HG03108 (cell line): ENCODE measurements at regions not wholly inside any gene's neighbourhood (a gene's known extent, or its start where the extent isn't known, plus 50 kb on each side); places are given as distances from the start of the nearest gene placed in this dataset.
"Not testable (repeated sequence)": the region's sequence is repeated elsewhere in the genome, so short reads cannot be mapped to it uniquely, and the experiment has no call there.

Source experiments
- ATAC-seq: cut with Tn5 transposase; IDR thresholded peaks from one replicate; pipeline ENCODE4 v1.9.1; 2021; ENCODE audit warnings: moderate library complexity; ENCODE audit not compliant: unreplicated experiment

DNA sequence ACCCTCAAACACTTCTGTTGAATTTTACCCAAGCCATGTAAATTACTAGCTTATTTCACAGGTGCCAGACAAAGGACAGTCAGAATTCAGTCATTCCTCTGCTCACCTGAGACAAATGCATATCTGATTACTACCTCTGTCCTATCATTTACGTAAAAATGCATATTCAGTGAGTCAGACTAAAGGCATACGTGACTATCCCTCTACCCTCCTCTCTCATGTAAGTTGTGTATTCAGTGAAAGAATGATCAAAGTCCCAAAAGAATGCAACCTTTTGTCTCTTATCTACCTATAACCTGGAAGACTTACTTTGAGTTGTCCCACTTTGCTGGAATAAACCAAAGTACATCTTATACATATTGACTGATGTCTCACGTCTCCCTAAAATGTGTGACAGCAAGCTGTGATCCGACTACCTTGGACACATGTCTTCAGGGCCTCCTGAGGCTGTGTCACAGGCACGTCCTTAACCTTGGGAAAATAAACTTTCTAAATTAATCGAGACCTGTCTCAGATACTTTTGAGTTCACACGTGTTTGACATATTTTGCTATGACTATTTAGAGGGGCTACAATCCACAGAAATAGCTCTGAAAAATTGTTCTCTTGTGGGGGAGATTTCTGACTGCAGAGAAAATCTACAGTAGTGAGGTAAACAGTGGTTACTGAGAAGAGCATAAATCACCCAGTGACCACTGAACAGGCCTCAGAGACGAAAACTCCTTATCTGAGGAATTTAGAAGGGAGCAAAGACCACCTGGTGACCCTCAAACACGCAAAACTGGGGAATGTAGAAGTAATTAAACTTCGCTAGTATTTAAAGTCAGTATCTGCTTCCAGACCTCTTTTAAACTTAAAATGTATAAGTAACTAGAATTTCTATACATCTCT lies 1575.8 kb downstream of the STIM2 start:
- ATAC-seq, result no peak

DNA sequence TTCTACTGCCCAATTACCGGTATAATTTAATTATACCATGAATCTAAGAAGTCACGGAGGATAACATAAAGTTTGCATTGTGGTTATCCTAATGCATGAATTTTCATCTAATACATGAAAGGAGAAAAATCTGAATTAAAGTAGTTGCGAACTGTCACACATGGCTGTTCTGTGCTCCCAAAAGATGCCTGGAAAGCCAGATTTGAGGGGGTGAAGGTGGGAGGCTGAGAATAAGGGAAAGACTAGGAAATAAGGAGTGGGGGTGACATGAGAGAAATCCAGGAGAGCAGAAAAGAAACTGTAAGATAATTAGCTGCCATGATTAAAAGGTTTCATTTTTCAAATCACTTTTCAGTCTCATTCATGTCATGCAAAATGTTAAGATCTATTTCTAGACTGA lies 1582.7 kb downstream of the STIM2 start:
- no peak for ATAC-seq

DNA sequence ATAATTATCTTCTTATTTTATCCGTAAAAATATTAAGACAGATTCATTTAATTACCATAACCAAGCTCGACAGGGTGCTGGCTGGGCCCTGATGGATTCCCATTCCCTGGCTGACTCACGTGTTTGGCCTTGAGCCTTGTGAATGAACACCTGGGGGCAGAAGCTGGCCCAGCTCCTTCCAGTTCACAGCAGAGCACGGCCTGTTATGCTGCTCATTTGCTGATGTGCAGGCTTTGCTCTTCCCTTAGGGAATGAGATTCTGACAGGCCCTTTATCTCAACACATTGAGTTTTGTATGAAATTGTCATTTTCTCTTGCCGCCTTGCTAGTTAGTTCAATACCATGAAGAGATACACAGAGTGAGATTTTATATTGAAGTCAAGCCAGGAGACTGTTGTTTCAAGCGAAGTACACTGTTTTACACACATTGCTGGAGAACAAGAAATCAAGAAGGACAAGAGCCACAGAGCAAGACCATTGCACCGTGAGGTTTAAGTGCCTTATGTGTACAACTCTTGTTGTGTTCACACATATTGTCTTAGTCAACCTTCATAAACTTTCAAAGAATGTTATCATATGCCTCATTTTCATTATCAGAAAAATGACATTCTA lies 1583.3 kb downstream of the STIM2 start:
- ATAC-seq, result no peak

DNA sequence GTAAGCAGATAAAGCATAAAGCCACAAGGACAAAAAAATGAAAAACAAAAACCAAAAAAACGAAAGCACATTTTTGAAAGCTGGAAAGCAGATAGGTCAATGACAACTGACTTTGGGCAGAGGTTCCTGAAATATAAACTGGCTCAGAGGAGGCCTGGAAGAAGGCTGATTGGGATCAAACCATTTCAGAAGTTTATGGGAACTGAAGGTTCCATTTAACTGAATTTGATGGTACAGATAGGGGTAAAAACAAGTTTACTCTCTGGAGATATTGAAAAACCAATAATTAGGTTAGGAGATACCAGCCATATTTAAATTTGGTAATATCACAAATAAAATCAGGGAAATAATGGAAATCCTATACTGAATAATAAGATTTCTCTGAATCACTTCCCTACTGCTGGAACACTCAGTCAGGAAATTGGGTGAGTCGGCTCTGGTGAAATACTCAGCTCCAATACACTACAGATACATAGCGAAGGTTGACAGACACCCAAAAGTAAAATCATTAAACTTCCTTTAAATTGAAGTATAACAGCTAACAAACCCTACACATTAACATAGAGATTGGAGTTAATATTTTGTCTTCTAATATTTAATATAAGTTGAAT lies 1584.3 kb downstream of the STIM2 start:
- no peak for ATAC-seq

DNA sequence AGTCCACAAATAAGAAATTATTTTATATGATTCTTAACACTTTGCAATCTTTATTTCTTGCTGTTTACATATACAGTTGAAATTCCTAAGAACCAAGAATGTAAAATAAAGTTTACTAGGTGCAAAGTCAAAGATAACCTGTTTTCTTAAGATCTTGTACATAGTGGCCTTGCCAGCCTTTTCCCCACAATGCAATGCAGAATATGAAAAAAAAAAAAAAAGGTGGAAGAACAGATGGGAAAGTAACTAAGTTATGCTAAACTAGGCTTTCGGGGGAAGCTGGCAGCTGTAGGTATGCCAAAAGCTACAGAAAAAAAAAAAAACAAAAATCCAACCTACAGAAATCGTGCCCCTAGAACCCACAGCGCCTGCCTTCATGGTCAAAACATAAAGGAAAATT lies 1588.4 kb downstream of the STIM2 start:
- ATAC-seq, result no peak

DNA sequence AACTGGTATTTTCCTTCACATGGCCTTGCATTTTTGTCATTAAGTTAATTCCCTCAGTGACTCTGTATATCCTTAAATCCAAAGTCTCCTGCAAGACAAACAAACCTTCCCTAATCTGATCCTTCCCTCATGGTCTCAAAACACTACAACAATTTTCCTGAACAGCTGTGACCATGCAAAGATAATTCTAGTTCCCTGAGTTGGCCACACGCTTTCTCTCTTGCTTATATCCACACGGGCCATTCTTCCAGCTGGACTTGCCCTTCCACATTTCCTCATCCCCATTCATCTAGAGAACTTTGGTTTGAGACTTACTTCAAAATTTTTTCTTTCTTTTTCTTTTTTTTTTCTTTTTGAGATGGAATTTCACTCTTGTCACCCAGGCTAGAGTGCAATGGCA lies 1590.7 kb downstream of the STIM2 start:
- no peak for ATAC-seq

DNA sequence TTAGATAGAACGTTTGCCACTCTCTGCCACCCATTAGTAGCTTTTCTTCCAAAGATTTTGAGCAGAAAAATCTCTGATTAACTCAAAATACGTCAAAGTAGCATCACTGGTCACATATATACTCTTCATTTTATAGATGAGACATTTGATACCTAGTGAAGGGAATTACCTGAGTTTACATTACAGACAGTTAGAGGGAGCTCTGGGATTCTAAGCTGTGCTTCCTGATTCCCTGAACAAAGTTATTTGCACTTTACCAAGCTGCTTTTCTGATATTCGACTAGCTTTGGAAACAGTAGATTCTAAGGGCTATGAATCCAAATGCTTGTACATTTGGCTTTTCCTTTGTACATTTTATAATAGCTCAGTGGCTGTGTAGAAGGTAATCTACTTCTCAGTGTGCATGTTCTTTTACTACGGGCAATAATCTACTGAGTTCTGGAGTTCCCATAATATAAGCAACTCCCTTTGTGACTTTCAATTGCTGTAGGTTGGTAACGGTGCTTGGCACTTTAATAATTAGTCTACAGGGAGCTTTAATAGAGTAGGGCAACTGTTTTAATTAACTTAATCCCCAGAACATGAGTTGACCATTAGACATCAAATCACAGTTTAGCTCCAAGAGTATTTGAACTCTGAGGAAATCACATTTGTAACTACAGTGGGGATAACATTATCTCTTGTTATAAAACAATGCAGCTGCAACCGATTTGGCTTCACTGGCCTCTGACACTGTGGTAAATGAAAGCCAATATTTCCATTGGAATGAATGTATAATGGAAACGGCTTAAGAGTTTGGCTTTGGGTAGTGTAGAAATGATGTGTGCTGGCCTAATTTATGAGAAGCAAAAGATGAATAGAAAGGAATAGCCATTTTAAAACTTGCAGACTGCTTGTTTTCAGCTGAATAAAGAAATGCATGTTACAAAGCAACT lies 1602.4 kb downstream of the STIM2 start:
- no peak for ATAC-seq

DNA sequence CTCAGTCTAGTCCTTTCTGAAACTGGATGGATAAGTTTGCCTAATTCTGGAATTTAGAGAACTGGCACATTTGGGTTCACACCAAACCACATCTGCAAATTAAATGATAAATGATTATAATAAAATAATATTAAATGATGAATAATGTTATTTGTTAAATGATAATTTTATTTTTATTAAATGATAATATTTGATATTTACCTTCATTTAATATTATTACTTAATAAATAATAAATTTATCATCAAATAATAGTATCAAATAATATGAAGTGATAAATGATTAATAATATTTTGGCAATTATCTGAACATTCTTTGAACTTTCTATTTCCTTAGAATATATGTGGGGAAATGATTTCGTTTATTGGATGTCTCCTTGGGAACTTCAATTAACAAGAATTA lies 1604.2 kb downstream of the STIM2 start:
- ATAC-seq, result no peak

DNA sequence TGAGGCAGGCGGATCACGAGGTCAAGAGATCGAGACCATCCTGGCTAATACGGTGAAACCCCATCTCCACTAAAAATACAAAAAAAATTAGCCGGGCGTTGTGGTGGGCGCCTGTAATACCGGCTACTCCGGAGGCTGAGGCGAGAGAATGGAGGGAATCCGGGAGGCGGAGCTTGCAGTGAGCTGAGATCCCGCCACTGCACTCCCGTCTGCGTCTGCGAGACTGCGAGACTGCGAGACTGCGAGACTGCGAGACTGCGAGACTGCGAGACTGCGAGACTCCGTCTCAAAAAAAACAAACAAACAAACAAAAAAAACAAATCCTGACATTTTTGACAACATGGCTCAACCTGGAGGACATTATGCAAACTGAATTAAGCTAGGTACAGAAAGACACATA lies 1606.2 kb downstream of the STIM2 start:
- not testable (repeated sequence) for ATAC-seq

DNA sequence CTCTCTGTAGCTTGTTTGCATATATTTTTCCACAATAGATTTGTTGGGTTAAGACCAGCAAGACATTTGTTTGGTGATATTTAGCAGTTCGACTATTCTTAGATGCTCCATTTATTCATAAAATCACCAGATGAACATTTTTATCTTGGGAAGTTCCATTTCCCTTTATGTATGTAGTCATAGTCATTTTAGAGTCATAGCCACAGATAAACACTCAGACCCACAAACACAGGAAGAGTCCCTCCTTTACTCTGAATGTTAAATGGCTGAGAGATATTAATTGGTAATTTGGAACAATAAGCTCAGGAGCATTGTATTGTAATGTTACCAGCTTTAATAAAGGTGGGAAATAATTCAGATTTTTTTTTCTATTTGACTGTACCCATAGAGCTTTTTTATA lies 1608.7 kb downstream of the STIM2 start:
- no peak for ATAC-seq

DNA sequence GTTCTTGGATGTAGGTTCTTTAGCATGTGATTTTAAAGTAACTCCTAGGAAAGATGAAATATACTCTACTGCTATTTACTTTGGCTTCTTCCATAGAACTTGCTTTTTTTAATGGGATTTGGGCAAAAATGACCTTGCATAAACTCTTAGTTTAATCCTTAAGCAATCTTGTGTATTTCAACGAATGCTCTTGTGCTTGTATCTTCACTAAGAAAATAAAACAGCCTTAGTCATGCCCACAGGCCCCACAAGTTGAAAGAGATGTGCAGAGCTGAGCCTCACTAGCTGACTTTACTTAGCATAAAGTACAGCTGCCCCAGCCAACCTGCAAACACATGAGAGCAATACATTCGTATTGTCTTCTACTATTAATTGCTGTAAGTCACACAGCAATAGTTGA lies 1609.2 kb downstream of the STIM2 start:
- ATAC-seq, result no peak

DNA sequence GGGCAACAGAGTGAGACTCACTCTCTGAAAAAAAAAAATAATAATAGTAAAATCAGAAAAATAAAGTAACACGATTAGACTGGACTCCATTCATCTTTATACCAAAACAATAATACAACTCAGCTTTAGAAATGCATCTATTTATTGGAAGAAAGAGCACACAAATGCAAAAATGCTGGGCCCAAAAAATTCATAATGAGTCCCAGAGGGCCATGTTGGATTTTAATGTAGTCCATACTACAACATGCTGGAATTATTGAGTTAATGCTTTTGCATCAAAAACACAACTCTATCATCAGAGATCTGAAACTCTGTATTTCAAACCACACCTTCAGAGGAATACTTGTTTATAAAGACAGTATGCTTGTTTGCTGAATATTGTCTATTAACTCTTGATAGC lies 1614.7 kb downstream of the STIM2 start:
- ATAC-seq, result no peak

DNA sequence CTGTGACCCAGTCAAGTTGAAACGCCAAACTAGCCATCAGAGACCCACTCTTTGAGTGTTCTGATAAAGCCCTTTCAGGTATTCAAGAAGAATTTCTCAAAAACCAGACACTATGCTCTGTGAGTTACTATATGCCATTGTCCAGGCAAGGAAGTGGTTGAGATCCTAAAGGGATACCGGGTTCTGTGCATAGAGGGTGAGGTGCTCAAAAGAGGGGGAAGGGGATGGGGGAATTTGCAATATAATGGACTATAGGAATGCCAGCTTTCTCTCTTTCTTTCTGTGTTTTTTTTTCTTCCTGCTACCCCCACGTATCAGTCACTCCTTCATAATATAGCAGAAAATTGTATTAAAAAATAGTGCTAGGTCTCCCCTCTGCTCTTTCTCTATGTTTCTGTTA lies 1619.0 kb downstream of the STIM2 start:
- no peak for ATAC-seq

DNA sequence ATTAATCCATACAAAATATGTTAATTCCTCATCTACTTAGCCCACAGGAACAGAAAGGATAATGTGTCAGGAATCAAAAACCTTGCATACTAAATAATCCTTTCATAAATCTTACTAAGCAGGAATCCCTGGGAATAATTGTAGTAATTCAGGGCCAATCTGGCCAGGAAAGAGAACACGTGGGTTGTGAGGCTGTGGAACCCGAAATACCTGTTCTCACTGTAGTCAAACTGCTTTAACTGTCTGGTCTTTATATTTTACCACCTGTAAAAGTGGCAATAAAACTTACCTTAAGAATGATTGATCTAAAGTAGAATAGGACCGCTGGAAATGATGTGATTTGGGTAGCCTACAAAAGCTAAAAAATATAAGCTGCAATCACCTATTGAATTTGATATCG lies 1620.9 kb downstream of the STIM2 start:
- ATAC-seq, result no peak

DNA sequence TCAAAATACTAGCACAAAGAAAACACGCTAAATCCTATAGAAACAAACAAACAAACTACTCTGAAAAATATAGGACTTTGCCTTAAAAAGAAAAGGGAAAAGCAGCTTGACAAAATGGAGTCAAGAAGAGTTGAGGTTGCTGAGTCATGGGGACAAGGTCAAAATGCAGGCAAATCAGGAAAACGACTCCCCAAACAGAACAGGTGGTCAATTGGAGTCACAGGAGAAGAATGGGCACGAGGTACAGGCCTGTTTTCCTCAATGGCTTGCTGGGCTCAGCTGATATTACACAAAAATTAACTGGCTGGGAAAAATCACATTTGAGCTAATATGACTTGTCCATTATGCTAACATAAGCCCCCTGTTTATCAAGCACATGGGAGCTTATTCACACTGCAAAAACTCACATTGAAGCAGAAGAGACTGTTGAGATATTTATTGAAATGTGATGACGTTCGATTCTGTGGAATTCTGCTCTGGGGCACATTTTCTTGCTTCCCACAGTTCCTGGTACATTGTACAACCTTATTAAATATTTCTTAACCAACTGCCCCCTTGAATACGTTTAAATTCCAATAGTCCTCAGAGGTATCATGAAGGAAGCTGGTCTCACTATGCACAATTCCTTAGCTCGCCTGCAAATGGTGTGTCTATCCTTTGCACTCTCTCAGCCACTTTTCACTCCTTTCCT lies 1622.1 kb downstream of the STIM2 start:
- no peak for ATAC-seq

DNA sequence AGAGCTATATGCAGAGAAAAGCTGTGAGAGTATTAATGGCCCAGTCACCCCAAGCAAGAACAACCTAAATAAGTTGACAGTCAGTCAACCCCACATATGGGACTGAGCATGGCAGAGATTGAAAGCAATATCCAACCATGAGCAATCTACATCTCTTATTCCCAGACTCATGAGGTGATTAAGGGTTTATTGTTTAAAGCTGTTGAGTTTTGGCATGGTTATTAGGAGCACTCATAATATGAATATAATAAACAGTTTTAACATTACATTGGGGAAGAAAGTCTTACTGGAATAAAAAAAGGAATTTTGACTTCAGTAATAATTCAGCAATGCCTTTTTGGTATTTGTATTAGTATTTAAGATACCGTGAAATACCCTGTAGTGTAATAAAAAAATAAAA lies 1627.4 kb downstream of the STIM2 start:
- ATAC-seq, result no peak

DNA sequence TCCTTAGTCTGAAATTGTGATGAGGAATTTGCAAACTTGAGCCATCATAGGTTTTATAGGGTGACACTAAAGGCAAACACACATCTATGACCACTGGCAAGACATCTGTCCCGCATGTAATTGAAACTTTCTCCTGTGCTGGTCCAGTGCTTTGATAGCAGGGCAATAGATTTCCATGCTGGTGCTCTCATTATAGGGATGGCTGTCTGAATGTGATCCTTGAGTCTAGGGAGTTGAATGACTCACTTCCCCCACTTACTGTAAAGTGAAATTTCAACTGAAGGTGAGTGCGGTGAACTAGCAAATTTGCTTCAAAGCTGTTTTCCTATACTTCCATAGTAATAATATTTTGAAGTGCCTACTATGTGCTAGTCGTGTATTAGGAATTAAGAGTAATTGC lies 1630.0 kb downstream of the STIM2 start:
- no peak for ATAC-seq

DNA sequence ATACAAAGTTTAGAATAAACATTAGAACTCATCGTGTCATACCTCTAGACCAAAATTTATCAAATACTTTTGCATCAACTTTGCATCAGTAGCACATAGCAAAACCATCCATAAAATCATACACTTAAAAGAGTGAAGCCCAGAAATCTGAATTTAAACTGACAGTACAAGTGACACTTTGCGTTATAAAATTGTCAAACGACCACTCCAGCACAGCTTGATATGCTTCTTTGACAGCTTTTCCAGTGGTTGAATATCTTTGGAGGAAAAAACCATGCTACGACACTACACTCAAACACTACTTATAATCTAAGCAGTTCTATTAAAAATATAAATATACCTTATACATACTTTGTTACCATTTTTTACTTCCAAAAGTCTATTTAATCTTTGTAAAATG lies 1644.4 kb downstream of the STIM2 start:
- ATAC-seq, result no peak

DNA sequence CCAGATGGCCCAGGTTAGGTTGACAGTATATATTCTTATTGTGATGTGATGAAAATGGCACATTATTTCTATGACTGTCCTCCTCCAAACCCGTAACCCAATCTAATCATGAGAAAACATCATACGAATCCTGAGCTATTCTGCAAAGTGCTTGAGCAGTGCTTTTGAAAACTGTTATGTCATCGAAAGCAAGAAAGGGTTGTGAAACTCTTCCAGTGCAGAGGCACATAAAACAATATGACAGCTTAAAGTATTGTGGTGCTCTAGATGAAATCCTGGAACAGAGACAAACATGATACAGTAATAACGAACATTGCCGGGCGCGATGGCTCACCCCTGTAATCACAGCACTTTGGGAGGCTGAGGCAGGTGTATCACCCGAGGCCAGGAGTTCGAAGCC lies 1648.0 kb downstream of the STIM2 start:
- no peak for ATAC-seq

DNA sequence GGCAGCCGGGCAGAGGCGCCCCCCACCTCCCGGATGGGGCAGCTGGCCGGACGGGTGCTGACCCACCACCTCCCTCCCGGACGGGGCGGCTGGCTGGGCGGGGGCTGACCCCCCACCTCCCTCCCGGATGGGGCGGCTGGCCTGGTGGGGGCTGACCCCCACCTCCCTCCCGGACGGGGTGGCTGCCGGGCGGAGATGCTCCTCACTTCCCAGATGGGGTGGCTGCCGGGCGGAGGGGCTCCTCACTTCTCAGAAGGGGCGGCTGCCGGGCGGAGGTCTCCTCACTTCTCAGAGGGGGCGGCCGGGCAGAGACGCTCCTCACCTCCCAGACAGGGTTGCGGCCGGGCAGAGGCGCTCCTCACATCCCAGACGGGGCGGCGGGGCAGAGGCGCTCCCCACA lies 1654.1 kb downstream of the STIM2 start:
- ATAC-seq, result not testable (repeated sequence)
